ENCODE measurements at regions not wholly inside any gene's neighbourhood (a gene's known extent, or its start where the extent isn't known, plus 50 kb on each side); places are given as distances from the start of the nearest gene placed in this dataset.

DNA sequence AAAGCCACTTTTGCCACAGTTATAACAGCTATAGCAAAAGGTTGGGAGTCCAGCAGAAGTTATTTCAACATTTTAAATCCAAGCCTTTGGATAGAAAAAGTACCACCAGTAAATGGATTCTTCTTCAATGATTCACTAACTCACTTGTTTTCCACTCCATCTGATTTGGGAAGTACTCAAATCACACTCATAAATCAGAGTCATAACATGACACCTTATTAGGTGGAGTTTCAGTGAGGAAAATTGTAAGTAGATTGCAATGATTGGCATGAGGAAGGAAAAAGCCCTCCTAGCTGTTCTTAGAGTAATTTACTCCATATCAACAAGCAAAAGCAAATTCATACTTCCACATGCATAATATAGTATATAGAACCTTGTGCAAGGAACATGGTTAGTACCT, 132.9 kb downstream of the NR4A2 start:
- TF ChIP-seq EGR1 (IDR thresholded peaks at IDR 0.05; ENCODE audit: borderline replicate concordance, low read depth, low read length) (no peak), USF2 (IDR thresholded peaks at IDR 0.05; ENCODE audit: low read length) (no peak), RFX5 (IDR thresholded peaks at IDR 0.05; ENCODE audit: borderline replicate concordance, low read depth, low read length) (no peak), KDM1A (IDR thresholded peaks at IDR 0.05; ENCODE audit: borderline replicate concordance, low read length) (no peak), CEBPB (IDR thresholded peaks at IDR 0.05; ENCODE audit: low read depth, low read length) (no peak), RAD21 (IDR thresholded peaks at IDR 0.05 in 1 of 2, conservative IDR thresholded peaks at IDR 0.05 in 1 of 2; ENCODE audit: low read depth in 2 of 2, low read length in 2 of 2) (no peak), FOSL1 (IDR thresholded peaks at IDR 0.05; ENCODE audit: insufficient read depth, low read depth, low read length) (no peak)
- TF ChIP-seq, protein P1, sequence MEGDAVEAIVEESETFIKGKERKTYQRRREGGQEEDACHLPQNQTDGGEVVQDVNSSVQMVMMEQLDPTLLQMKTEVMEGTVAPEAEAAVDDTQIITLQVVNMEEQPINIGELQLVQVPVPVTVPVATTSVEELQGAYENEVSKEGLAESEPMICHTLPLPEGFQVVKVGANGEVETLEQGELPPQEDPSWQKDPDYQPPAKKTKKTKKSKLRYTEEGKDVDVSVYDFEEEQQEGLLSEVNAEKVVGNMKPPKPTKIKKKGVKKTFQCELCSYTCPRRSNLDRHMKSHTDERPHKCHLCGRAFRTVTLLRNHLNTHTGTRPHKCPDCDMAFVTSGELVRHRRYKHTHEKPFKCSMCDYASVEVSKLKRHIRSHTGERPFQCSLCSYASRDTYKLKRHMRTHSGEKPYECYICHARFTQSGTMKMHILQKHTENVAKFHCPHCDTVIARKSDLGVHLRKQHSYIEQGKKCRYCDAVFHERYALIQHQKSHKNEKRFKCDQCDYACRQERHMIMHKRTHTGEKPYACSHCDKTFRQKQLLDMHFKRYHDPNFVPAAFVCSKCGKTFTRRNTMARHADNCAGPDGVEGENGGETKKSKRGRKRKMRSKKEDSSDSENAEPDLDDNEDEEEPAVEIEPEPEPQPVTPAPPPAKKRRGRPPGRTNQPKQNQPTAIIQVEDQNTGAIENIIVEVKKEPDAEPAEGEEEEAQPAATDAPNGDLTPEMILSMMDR (IDR thresholded peaks at IDR 0.05; ENCODE audit: control extremely low read depth in 1 of 3, insufficient read depth in 1 of 3, low read depth in 1 of 3, low read length in 3 of 3) = no peak

Data from H1 (cell line).